ENCODE measurements at regions not wholly inside any gene's neighbourhood (a gene's known extent, or its start where the extent isn't known, plus 50 kb on each side); places are given as distances from the start of the nearest gene placed in this dataset.
"Not testable (repeated sequence)": the region's sequence is repeated elsewhere in the genome, so short reads cannot be mapped to it uniquely, and the experiment has no call there.

DNA sequence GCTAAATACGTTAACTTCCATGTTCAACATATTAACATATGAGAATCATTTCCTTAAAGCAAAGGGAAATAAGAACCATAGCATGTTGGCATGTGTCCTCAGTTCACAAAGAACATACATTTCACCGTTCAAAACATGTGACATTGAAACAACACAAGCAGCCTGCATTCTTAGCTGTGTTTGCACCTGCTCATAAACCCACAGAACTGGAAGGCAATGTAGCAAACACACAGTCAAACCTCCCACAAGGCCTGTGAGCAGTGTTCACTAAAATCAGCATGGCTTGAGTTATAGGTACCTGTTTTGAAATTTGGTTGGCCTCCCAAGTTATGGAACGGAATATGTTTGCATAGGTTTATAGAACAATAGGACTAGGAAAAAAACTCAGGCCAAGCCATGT lies 504.9 kb upstream of the AMELY start:
- DNase-seq (ENCODE audit: low read depth in 2 of 2), result no peak

- DNase-seq (ENCODE audit: low read depth in 2 of 2), result no peak
Observed at GRCh38 chrY:7415157-7415633, 503.6 kb upstream of the AMELY start.

DNA sequence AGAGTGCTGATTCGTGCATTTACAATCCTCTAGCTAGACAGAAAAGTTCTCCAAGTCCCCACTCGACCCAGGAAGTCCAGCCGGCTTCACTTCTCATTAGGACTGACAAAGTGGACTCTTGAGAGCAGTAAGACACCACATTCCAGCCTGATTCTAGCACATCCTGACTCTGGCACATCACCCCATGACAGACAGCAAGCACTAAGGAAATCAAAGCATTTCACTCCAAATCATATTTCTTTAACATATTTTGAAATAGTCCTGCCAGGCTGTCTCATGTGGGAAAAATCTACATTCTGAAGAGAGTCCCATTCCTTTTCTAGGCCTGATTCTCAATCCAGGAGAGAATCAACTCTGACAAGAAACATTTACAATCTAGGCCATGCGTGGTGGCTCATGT lies 478.5 kb upstream of the AMELY start:
- no peak for DNase-seq (ENCODE audit: low read depth in 2 of 2)

GRCh38 chrY:7382988-7383387 lies 471.4 kb upstream of the AMELY start:
- DNase-seq (ENCODE audit: low read depth in 2 of 2), result peak; percentile 25 to 29

DNA sequence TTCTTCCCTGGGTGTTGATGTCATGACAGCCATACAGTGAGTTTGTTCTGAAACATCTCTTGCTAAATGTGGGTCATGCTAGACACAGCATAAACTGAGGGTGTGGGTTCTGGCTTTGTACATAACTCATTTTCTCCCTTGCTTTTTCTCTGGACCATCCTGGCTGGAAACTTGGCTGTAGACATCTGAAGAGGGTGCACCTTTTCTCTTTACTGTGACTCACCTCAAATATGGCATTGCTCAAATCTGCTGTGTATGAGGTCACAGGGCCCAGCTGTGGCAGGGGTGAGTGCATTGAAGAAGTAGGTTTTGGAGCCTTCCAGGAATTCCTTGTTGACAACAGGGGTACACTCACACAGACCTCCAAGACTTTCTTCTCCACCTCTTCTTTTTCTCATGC lies 465.5 kb upstream of the AMELY start:
- no peak for DNase-seq (ENCODE audit: low read depth in 2 of 2)

GRCh38 chrY:7374485-7374884 lies 462.9 kb upstream of the AMELY start:
- DNase-seq (ENCODE audit: low read depth in 2 of 2), result not testable (repeated sequence)

DNA sequence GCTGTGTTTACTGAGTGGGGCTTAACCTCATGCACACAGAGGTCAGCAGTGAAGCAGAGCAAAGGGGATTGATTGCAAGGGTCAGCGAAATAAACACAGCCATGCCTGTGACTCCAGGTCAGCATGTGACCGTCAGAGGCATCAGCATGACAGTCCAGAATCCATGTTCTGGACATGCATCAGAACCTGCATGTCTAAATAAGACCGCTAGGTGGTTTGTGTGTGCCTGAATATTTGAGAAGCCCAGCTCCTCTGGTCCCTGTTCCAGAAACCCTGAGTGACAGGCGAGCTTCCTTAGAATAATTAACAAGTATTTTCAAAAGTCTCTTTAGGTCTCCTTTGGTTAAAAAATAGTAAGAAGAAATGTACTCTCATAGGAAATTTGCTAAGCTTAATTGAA lies 460.4 kb upstream of the AMELY start:
- DNase-seq (ENCODE audit: low read depth in 2 of 2), result not testable (repeated sequence)

DNA sequence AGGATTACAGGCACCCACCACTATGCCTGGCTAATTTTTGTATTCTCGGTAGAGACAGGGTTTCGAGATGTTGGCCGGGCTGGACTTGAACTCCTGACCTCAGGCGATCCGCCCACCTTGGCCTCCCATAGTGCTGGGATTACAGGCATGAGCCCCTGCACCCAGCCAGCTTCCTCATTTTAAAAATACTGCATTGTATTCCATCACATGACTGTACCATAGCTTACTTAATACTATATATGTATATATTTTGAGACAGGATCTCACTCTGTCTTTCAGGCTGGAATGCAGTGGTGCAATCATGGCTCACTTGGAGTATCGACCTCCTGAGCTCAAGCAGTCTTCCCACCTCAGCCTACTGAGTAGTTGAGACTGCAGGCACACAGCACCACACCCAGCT lies 459.5 kb upstream of the AMELY start:
- not testable (repeated sequence) for DNase-seq (ENCODE audit: low read depth in 2 of 2)

GRCh38 chrY:7359520-7359919 lies 448.0 kb upstream of the AMELY start:
- DNase-seq (ENCODE audit: low read depth in 2 of 2), result no peak

- no peak for DNase-seq (ENCODE audit: low read depth in 2 of 2)
Observed at GRCh38 chrY:7358103-7358752, 446.7 kb upstream of the AMELY start.

DNA sequence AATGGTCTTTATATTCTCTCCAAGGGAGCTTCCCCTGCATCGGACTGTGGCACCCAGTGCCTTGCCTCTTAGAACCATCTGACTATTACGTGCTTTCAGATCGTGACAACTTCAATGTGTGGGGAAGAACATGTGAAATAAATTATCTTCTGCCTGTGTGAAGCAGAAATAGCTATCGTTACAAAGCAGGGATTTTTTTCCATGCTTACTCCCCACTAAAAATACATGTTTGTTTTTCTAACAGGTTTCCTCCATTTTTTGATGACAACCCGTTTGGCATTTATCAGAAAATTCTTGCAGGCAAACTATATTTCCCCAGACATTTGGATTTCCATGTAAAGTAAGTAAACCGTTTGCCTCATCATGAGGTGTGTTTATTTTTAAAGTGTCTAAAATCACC lies 444.3 kb upstream of the AMELY start:
- DNase-seq (ENCODE audit: low read depth in 2 of 2), result peak; percentile 30 to 34

DNA sequence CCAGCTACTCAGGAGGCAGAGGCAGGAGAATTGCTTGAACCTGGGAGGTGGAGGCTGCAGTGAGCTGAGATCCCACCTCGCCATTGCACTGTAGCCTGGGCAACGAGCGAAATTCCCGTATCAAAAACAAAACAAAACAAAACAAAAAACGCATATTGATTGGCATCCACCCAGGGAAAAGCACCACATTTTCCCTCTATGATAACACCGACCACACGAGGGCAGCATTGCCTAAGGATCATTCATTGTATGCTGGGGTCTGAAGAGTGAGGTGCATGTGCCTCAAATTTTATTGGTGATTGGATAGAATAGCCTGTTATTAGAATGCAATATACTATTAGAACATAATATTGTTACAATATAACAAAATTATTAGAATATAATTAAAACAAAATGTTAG lies 433.1 kb upstream of the AMELY start:
- peak in 1 of 2 experiments; percentile 18 for DNase-seq (ENCODE audit: low read depth in 2 of 2)

GRCh38 chrY:7343261-7343660 lies 431.7 kb upstream of the AMELY start:
- DNase-seq (ENCODE audit: low read depth in 2 of 2), result no peak

DNA sequence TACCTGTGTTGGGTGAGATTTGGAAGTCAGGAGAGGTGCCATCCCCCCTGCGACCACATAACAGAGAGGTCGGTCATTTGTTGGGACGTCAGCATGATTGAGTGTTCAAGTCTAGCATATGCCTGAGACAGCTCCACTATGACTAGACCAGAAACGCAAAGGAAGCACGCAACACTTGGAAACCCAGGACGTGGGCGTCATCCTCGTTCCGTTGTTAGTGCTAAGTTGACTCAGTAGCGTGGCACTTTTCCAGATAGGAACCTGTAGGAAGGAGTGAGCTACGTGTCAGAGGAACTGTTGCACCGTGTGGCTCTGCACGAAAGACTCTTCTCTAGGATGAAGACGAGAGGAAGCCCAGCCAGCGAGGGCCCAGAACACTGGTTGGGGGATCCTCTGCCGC lies 431.2 kb upstream of the AMELY start:
- not testable (repeated sequence) for DNase-seq (ENCODE audit: low read depth in 2 of 2)

DNA sequence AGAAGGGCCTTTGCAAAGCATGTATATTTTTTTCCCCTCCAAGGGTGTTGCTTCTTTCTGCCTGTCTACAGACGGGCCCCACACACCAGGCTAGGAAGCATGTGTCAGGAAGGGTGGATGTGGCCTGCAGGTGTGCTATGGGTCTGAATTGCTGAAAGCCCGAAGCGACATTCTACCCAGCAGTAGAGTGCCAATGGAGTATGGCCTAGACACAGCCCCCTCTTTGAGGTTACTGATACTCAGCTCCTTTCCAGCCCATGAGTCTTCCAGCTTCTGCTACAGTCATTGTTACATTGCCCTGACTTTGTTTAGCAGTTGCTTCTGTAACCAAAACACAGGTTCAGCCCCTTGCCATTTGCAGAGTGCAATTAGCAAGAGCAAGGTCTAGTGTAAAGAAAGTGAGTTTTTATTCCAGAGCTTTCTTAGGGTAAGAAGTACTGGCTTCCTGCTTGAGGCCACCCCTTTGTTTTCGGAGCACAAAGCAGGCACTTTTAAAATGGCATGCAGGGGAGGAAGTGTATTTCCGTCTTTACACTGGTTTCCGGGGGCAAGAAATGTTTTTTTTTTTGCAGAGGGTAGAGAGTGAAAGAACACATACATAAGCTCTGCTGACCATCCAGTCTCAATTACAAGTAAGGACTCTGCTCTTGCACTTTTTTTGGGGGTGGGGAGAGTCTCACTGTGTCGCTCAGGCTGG lies 428.0 kb upstream of the AMELY start:
- no peak for DNase-seq (ENCODE audit: low read depth in 2 of 2)

- DNase-seq (ENCODE audit: low read depth in 2 of 2), result no peak
Observed at GRCh38 chrY:7336023-7336873, 424.7 kb upstream of the AMELY start.

DNA sequence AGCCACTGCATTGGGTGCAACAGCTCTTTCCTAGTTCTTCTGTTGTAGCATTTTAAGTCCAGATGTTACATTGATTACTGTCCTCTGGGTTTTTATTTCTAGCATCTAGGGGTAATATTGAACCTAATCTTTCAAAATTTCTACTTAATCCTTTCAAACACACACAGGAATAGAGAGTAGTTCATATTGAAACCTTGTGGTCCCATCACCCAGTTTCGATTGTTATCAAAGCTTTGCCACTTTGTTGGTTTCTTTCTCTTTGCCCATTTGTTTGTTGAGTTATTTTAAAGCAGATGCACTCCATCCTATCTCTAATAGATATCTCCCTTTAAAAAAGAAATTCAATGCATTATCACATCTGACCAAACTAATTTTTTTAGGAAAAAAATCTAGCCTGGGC lies 422.9 kb upstream of the AMELY start:
- DNase-seq (ENCODE audit: low read depth in 2 of 2), result no peak

- DNase-seq (ENCODE audit: low read depth in 2 of 2), result no peak
Observed at GRCh38 chrY:7326296-7327246, 415.0 kb upstream of the AMELY start.

- DNase-seq (ENCODE audit: low read depth in 2 of 2), result no peak
Observed at GRCh38 chrY:7325531-7325930, 414.0 kb upstream of the AMELY start.

GRCh38 chrY:7320751-7321150 lies 409.2 kb upstream of the AMELY start:
- no peak for DNase-seq (ENCODE audit: low read depth in 2 of 2)

DNA sequence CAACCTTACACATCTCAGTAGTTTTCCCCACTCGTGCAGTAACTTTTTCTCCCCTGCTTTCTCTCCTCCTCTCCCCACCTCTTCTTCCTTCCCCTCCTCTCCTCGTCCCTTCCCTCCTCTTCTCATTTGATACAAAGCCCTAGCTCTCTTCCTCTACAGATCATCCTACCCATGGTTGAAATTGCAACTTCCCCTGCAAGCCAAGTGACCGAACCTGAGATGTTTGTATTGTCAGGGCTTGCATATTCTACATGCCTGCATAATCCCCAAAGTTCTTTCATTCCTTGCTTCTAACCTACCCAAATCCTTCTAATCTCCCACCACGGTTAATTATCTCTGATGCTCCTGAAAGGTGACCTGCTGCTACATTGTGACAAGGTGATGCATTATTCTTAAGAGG lies 408.6 kb upstream of the AMELY start:
- DNase-seq (ENCODE audit: low read depth in 2 of 2), result not testable (repeated sequence)

Data from fibroblast of skin of left biceps (primary cell).